Fibroblast of villous mesenchyme (primary cell): ENCODE measurements at regions not wholly inside any gene's neighbourhood (a gene's known extent, or its start where the extent isn't known, plus 50 kb on each side); places are given as distances from the start of the nearest gene placed in this dataset.

ENCODE experiments used
- DNase-seq: peaks from one replicate; pipeline ENCODE4 v3.0.0-alpha.2; 2010; ENCODE audit warnings: low read depth
- H3K4me3 ChIP-seq: 2 replicates; pipeline ENCODE4 v1.5.1; 2011; ENCODE audit warnings: low read depth, mild to moderate bottlenecking, low read length
- CTCF ChIP-seq: IDR thresholded peaks from 2 replicates; pipeline ENCODE4 v1.5.1; 2012; ENCODE audit warnings: low read depth, mild to moderate bottlenecking, low read length; ENCODE audit not compliant: insufficient read depth

GRCh38 chr22:48102581-48102980 is 1340.1 kb downstream of the TBC1D22A start:
- H3K4me3 ChIP-seq: no peak overlapping the region
- TF ChIP-seq CTCF: no peak
- no peak for DNase-seq

DNA sequence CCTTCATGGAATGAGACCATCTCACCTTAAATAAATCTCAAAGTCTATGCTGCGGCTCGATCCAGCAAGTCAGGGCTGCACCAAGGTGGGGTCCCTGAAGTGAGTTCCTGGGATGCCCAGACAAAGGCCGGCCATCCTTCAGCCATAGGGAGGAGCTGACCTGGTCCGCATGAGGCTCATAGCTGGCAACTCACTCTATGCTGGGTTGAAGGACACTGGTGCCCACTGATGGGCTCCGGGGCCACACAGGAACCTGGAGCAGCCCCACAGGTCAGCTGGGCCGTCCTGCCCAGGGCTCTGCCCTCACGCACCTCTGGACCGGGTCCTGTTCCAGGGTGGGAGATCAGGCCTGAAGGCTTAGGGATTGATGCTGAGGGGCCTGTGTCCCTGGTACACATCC is 1339.3 kb downstream of the TBC1D22A start:
- DNase-seq: no peak
- no peak for TF ChIP-seq CTCF
- H3K4me3 ChIP-seq: no peak overlapping the region

DNA sequence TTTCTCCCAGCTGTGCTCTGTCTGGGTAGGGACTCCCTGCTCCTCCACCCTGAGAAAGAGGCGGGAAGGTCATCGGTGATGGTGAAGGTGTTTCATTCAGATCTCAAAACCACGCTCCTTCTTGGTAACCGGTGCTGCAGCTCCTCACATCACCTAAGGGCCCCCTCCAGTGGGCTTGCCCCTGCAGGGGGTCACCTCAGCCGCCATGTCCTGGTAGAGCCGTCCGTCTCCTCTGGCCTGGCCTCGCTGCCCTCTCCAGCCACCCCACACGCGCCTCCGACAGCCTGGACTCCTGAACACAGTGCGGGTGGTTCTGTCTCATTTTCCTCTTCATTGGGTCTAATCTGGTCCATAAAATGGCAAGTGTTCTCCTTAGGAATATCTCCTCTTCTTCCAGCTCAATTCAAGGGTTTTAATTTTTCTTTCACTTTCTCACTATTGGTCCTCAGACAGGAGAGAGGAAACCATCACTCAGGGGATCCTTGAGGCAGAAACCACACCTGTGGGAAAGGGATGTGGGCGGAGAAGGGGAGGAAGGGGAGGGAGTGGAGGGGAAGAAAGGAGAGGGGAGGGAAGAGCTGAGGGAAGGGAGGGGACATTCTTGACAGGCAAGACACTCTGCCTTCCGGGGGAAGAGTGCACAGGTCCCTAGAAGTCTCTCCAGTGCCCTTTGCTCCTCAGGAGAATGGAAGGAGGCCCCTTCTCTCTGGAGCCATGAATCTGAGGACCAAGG is 1338.4 kb downstream of the TBC1D22A start:
- TF ChIP-seq CTCF: no peak
- no peak for DNase-seq
- no peak overlapping the region for H3K4me3 ChIP-seq

DNA sequence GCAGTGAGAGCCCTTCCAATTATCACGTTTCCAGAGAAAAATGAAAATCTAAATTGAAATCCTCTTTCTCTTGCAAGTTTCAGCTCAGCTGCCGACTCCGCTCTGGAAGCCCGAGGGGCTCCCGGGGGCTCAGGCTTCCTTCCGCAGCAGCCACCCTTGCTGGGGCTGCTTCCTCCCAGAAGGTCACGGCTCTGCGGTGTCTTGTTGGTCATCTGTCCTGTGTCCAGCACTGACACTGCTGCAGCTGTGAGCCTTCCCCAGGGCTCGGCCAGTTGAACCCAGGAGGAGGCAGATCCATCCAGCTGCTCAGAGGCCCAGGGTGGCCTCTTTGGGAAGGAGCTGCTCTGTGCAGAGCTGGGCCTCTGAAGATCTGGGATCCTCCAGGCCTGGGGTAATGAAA is 1337.2 kb downstream of the TBC1D22A start:
- TF ChIP-seq CTCF: no peak
- DNase-seq: no peak
- H3K4me3 ChIP-seq: no peak overlapping the region

GRCh38 chr22:48099251-48099650 is 1336.8 kb downstream of the TBC1D22A start:
- no peak for TF ChIP-seq CTCF
- DNase-seq: no peak
- no peak overlapping the region for H3K4me3 ChIP-seq

GRCh38 chr22:48098921-48099245 is 1336.4 kb downstream of the TBC1D22A start:
- no peak for TF ChIP-seq CTCF
- no peak for DNase-seq
- H3K4me3 ChIP-seq: no peak overlapping the region
